ENCODE measurements at regions not wholly inside any gene's neighbourhood (a gene's known extent, or its start where the extent isn't known, plus 50 kb on each side); places are given as distances from the start of the nearest gene placed in this dataset.

DNA sequence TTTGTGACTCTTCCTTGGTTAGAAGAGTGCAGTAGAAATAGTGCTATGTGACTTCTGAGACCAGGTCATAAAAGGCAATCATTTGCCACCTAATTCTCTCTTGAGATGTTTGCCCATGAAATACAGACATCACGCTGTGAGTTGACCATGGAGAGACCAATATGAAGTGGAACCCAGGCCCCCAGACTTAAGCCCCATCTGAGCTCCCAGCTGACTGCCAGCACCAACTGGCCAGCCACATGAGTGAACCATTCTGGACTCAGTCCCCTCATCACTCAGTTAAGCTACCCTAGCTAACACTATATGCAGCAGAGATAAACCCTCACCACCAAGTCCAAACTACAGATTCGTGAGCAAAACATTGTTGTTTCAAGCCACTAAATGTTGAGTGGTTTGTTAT lies 60.7 kb upstream of the NIPBL start:
- DNase-seq (no peak), ATAC-seq (ENCODE audit: low read depth) (no peak)
- Histone ChIP-seq H3K9ac (ENCODE audit: low read length) (no peak overlapping the region), H3K9me3 (ENCODE audit: control extremely low read depth in 1 of 3, control insufficient read depth in 2 of 3, insufficient read depth in 1 of 3, low read length in 2 of 3) (no peaks in the 10 kb centered on the region), H3K79me2 (ENCODE audit: control insufficient read depth, insufficient read depth, low read length) (no peaks in the 10 kb centered on the region), H3K36me3 (replicated peaks in 1 of 2; ENCODE audit: control extremely low read depth in 1 of 2, control insufficient read depth in 1 of 2, extremely low read depth in 1 of 2, insufficient read depth in 2 of 2, low read length in 1 of 2) (no peaks in the 10 kb centered on the region), H3K27me3 (replicated peaks in 1 of 4; ENCODE audit: control extremely low read depth in 1 of 4, control insufficient read depth in 3 of 4, insufficient read depth in 4 of 4, low read length in 3 of 4) (no peaks in the 10 kb centered on the region), H3K4me3 (ENCODE audit: control extremely low read depth in 1 of 5, extremely low read depth in 1 of 5, insufficient read depth in 1 of 5, low read depth in 2 of 5, low read length in 4 of 5) (no peak overlapping the region), H3K27ac (ENCODE audit: low read length in 2 of 2) (no peak overlapping the region), H3K4me1 (ENCODE audit: control insufficient read depth in 2 of 2, insufficient read depth in 2 of 2, low read length in 2 of 2) (no peaks in the 10 kb centered on the region), H4K20me1 (ENCODE audit: control insufficient read depth, insufficient read depth, low read length, poor library complexity, severe bottlenecking) (no peaks in the 10 kb centered on the region), H3K4me2 (replicated peaks; ENCODE audit: low read depth, low read length, poor library complexity, severe bottlenecking) (no peak overlapping the region), H2AFZ (ENCODE audit: insufficient read depth, low read depth, low read length, poor library complexity, severe bottlenecking) (no peak overlapping the region)
- ChIA-PET CTCF (no interaction called here), POLR2A (no interaction called here)
- intact Hi-C loops (cut with micrococcal nuclease): no loop called here
- no peak overlapping the region for H3K27ac Mint-ChIP-seq
- no peak overlapping the region for H3K4me3 Mint-ChIP-seq
- H3K9me3 Mint-ChIP-seq (ENCODE audit: insufficient read depth): no peaks in the 10 kb centered on the region
- TF ChIP-seq EZH2 (IDR thresholded peaks at IDR 0.05; ENCODE audit: borderline replicate concordance, insufficient read depth, low read depth, low read length, poor library complexity, severe bottlenecking): no peak
- TF ChIP-seq, protein P1, sequence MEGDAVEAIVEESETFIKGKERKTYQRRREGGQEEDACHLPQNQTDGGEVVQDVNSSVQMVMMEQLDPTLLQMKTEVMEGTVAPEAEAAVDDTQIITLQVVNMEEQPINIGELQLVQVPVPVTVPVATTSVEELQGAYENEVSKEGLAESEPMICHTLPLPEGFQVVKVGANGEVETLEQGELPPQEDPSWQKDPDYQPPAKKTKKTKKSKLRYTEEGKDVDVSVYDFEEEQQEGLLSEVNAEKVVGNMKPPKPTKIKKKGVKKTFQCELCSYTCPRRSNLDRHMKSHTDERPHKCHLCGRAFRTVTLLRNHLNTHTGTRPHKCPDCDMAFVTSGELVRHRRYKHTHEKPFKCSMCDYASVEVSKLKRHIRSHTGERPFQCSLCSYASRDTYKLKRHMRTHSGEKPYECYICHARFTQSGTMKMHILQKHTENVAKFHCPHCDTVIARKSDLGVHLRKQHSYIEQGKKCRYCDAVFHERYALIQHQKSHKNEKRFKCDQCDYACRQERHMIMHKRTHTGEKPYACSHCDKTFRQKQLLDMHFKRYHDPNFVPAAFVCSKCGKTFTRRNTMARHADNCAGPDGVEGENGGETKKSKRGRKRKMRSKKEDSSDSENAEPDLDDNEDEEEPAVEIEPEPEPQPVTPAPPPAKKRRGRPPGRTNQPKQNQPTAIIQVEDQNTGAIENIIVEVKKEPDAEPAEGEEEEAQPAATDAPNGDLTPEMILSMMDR (IDR thresholded peaks at IDR 0.05): no peak
- WGBS (ENCODE audit: insufficient coverage): 100% methylated on average over 1 of the region's 2 CpGs
- H3K4me1 Mint-ChIP-seq: no peaks in the 10 kb centered on the region
- H3K27me3 Mint-ChIP-seq: peaks cover 1% of the 10 kb centered on the region

DNA sequence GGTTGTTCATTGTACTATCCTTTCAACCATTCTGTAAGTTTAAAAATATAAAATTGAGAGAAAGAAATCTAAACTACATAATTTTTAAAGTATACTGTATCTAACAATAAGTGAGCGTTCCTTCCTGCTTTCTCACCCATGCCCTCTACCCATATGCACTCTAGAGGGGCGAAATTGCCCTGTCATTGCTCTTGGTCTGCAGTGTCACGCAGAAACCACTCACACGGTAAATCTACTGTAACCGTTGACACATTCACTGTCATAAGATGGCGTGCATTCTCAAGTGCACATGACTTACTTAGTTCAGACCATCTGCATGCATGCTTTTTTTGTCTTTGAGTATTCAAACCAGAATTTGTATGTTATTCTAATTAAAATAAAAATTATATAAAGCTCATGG lies 55.7 kb upstream of the NIPBL start:
- no peak overlapping the region for H2AFZ ChIP-seq (ENCODE audit: insufficient read depth, low read depth, low read length, poor library complexity, severe bottlenecking)

More for the DNA sequence above, 55.7 kb upstream of the NIPBL start:
- Mint-ChIP-seq H3K4me3 (no peak overlapping the region), H3K27me3 (peaks cover 22% of the 10 kb centered on the region), H3K27ac (no peak overlapping the region), H3K9me3 (ENCODE audit: insufficient read depth) (no peaks in the 10 kb centered on the region), H3K4me1 (no peaks in the 10 kb centered on the region)
- ATAC-seq (ENCODE audit: low read depth) (no peak), DNase-seq (no peak)
- intact Hi-C loops (cut with micrococcal nuclease): no loop called here
- POLR2A ChIA-PET: no interaction called here
- H3K4me1 ChIP-seq (ENCODE audit: control insufficient read depth in 2 of 2, insufficient read depth in 2 of 2, low read length in 2 of 2): no peaks in the 10 kb centered on the region
- no peak overlapping the region for H3K4me3 ChIP-seq (ENCODE audit: control extremely low read depth in 1 of 5, extremely low read depth in 1 of 5, insufficient read depth in 1 of 5, low read depth in 2 of 5, low read length in 4 of 5)
- H3K79me2 ChIP-seq (ENCODE audit: control insufficient read depth, insufficient read depth, low read length): no peaks in the 10 kb centered on the region
- no peak overlapping the region for H3K27ac ChIP-seq (ENCODE audit: low read length in 2 of 2)
- CTCF ChIA-PET: no interaction called here
- WGBS (ENCODE audit: insufficient coverage): 65% methylated on average over 2 of the region's 6 CpGs
- H3K9me3 ChIP-seq (ENCODE audit: control extremely low read depth in 1 of 3, control insufficient read depth in 2 of 3, insufficient read depth in 1 of 3, low read length in 2 of 3): no peaks in the 10 kb centered on the region
- no peaks in the 10 kb centered on the region for H3K36me3 ChIP-seq (replicated peaks in 1 of 2; ENCODE audit: control extremely low read depth in 1 of 2, control insufficient read depth in 1 of 2, extremely low read depth in 1 of 2, insufficient read depth in 2 of 2, low read length in 1 of 2)
- H4K20me1 ChIP-seq (ENCODE audit: control insufficient read depth, insufficient read depth, low read length, poor library complexity, severe bottlenecking): no peaks in the 10 kb centered on the region
- TF ChIP-seq EZH2 (IDR thresholded peaks at IDR 0.05; ENCODE audit: borderline replicate concordance, insufficient read depth, low read depth, low read length, poor library complexity, severe bottlenecking): no peak
- TF ChIP-seq, protein P1 (IDR thresholded peaks at IDR 0.05): no peak
- H3K4me2 ChIP-seq (replicated peaks; ENCODE audit: low read depth, low read length, poor library complexity, severe bottlenecking): no peak overlapping the region
- H3K9ac ChIP-seq (ENCODE audit: low read length): no peak overlapping the region
- no peaks in the 10 kb centered on the region for H3K27me3 ChIP-seq (replicated peaks in 1 of 4; ENCODE audit: control extremely low read depth in 1 of 4, control insufficient read depth in 3 of 4, insufficient read depth in 4 of 4, low read length in 3 of 4)

Data from B cell (primary cell).